ENCODE measurements at regions not wholly inside any gene's neighbourhood (a gene's known extent, or its start where the extent isn't known, plus 50 kb on each side); places are given as distances from the start of the nearest gene placed in this dataset.

- DNase-seq (ENCODE audit: low read depth in 3 of 3), result no peak
These were observed 163.2 kb downstream of the SLC28A3 start for GRCh38 chr9:84177407-84177806.

- no peak for DNase-seq (ENCODE audit: low read depth in 3 of 3)
These were observed 161.0 kb downstream of the SLC28A3 start for GRCh38 chr9:84179531-84179930.

GRCh38 chr9:84187090-84187489 is 153.5 kb downstream of the SLC28A3 start:
- no peak for DNase-seq (ENCODE audit: low read depth in 3 of 3)

GRCh38 chr9:84189904-84190303 is 150.7 kb downstream of the SLC28A3 start:
- no peak for DNase-seq (ENCODE audit: low read depth in 3 of 3)

GRCh38 chr9:84190411-84190810 is 150.1 kb downstream of the SLC28A3 start:
- no peak for DNase-seq (ENCODE audit: low read depth in 3 of 3)

- no peak for DNase-seq (ENCODE audit: low read depth in 3 of 3)
These were observed 133.7 kb downstream of the SLC28A3 start for GRCh38 chr9:84206801-84207370.

GRCh38 chr9:84207491-84207951 is 133.0 kb downstream of the SLC28A3 start:
- no peak for DNase-seq (ENCODE audit: low read depth in 3 of 3)

- no peak for DNase-seq (ENCODE audit: low read depth in 3 of 3)
These were observed 128.3 kb downstream of the SLC28A3 start for GRCh38 chr9:84212246-84212645.

GRCh38 chr9:84212982-84213381 is 127.6 kb downstream of the SLC28A3 start:
- DNase-seq (ENCODE audit: low read depth in 3 of 3), result no peak

- no peak for DNase-seq (ENCODE audit: low read depth in 3 of 3)
These were observed 124.4 kb downstream of the SLC28A3 start for GRCh38 chr9:84216151-84216550.

GRCh38 chr9:84218322-84218721 is 122.2 kb downstream of the SLC28A3 start:
- DNase-seq (ENCODE audit: low read depth in 3 of 3), result no peak

- DNase-seq (ENCODE audit: low read depth in 3 of 3), result no peak
These were observed 116.3 kb downstream of the SLC28A3 start for GRCh38 chr9:84224246-84224645.
